ENCODE measurements at regions not wholly inside any gene's neighbourhood (a gene's known extent, or its start where the extent isn't known, plus 50 kb on each side); places are given as distances from the start of the nearest gene placed in this dataset.

DNA sequence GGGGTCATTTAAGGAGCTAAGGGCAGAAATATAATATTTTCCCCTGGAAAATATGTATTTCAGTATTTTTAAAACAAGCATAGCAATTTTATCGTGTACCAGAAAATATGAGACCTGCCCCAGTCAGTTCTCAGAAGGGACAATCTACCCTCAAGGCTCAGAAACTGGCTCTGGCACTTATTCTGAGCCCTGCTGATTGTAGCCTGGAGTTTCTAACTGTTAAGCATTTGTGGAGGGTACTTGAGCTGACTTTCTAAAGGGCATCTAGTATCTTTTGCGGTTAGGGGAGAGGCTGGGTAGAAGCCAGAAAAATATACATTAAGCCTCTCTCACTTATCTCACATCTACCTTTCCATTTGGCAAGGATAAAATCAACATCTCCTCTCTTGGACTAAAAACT lies 71.3 kb upstream of the FSHB start:
- DNase-seq = no peak

GRCh38 chr11:30165652-30166051 lies 65.2 kb upstream of the FSHB start:
- no peak for DNase-seq

DNA sequence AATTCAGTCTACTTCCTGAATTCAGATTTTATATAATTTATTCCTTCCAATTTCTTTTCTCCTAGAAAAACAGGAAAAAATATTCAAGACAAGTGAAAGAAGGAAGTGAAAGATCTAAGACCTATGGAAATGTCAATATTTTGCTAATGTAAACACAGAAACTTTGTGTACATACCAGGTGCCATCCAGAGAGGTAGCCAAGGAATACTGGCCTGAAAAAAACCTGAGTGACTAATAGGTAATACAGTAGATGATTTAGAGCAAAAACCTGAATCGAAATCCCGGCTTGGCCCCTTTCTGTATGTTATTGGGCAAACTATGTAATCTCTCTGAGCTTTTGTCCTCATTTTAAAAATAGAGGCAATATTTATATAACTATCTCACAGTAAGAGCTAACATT lies 59.2 kb upstream of the FSHB start:
- no peak for DNase-seq

DNA sequence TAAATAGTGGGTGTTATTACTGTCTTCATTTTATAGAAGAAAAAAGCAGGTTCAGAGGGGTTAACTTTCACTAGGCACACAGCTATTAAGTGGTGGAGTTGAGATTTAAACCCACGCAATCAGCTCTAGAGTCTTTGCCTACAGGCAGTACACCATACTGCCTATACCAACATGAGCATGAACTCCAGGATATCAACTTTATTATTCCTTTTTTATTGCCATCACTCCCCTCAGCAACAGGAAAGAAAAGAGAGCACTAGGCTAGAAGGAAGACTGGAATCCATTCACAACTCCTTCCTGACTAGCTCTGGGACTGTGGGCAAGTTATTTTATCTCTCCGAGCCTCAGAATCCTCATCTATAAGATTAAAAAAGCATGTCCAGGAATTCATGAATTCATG lies 58.7 kb upstream of the FSHB start:
- DNase-seq = no peak

- DNase-seq = no peak
These were observed 57.9 kb upstream of the FSHB start for GRCh38 chr11:30172883-30173311.

GRCh38 chr11:30174265-30175020 lies 56.4 kb upstream of the FSHB start:
- no peak for DNase-seq

Data from inflammatory macrophage treated with lipopolysaccharide for 1 hour (primary cell).